Right cardiac atrium (tissue), 5 donors: ENCODE measurements at regions not wholly inside any gene's neighbourhood (a gene's known extent, or its start where the extent isn't known, plus 50 kb on each side); places are given as distances from the start of the nearest gene placed in this dataset.

Experiments used
- ATAC-seq, 2 donors: fragments of 200-7000 bp; cut with Tn5 transposase; one replicate each; pipeline versions ENCODE4 v1.8.0 to v1.9.1; 2020; ENCODE audit warnings: moderate library complexity in 2 of 2, mild to moderate bottlenecking in 1 of 2
- DNase-seq, 3 donors: peaks; one replicate each; pipeline ENCODE4 v3.0.0-alpha.2; 2020
- H3K27ac ChIP-seq: one replicate; pipeline ENCODE4 v1.5.1; 2013; ENCODE audit warnings: mild to moderate bottlenecking, low read length, control low read depth, moderate library complexity
- H3K27me3 ChIP-seq: one replicate; pipeline ENCODE4 v1.6.1; 2013; ENCODE audit not compliant: control insufficient read depth, insufficient read depth
- H3K4me1 ChIP-seq: one replicate; pipeline ENCODE4 v1.6.1; 2013; ENCODE audit warnings: low read length; ENCODE audit not compliant: control insufficient read depth, insufficient read depth
- H3K4me3 ChIP-seq: one replicate; pipeline ENCODE4 v1.5.1; 2013; ENCODE audit warnings: low read length, control low read depth
- H3K9me3 ChIP-seq: one replicate; pipeline ENCODE4 v1.6.1; 2013; ENCODE audit warnings: low read length; ENCODE audit not compliant: control insufficient read depth
- whole genome bisulfite sequencing: extraction: QIAGEN DNeasy Blood & Tissue Kit; methylation state at CpG from one replicate; pipeline ENCODE4 v1.1.7; 2013; 5-methylcytosine and 5-hydroxymethylcytosine counted together
- intact Hi-C, 4 donors: fragments of 100-400 bp; cut with DNase I; formaldehyde crosslinking; loops; one replicate each; pipeline versions ENCODE4 v1.11.0 to v1.14.0; 2022 to 2023
- donor health status: healthy with polysubstance abuse.
- donor health status: DM: no; HTN: yes; CAD: no.
- donor health status: DM: no; HTN: no; CAD: no.
- donor health status: DM: no; HTN: yes; CAD: no; lungs with severe emphysema.
- donor health status: DM: yes; HTN: yes; CAD: no.

DNA sequence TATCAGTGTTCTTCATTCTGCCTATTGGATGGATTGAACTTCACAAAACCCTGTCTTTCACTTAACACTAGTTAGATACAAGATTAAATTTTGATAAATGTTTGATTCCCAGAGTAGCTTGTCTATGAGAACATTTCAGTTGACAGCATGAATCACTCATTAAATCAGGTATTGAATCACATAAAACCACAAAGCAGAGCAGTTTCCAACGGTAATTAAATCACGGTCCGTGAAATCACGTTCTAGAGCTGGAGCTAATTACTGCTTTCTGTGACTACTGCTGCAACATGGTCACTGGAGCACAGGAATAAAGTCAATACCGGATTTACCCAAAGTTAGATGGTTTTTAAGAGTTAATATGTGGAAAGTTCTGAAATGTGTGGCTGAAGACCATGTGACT lies 257.8 kb upstream of the PCDH15 start:
- Histone ChIP-seq H3K4me3 (no peak overlapping the region), H3K27me3 (no peaks in the 10 kb centered on the region), H3K9me3 (no peaks in the 10 kb centered on the region), H3K27ac (no peak overlapping the region), H3K4me1 (no peaks in the 10 kb centered on the region)
- intact Hi-C loops: no loop called here
- no peak for ATAC-seq
- WGBS: 84% methylated on average over 5 of the region's 5 CpGs
- DNase-seq: no peak

DNA sequence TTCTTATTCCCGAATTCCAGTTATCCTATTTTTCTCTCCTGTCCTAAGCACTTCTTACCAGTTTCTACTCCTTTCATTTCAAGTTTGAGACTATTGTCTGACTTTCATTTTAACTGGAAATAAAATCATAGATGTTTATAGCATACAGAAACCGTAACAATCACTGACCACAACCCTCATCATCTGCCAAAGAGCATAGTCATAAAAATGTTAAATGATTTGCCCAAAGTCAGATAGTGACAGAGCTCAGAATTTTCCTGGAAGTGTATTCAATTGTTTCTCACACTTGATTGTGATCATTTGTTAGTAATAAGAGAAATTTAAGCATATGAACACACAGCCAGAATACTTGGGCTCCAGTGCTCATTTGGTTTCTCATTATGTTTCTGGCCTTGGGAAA lies 250.5 kb upstream of the PCDH15 start:
- Histone ChIP-seq H3K9me3 (no peaks in the 10 kb centered on the region), H3K27ac (no peak overlapping the region), H3K4me3 (no peak overlapping the region), H3K27me3 (no peaks in the 10 kb centered on the region), H3K4me1 (no peaks in the 10 kb centered on the region)
- 79% methylated on average over 2 of the region's 2 CpGs for WGBS
- intact Hi-C loops: no loop called here
- no peak for DNase-seq
- ATAC-seq: no peak

DNA sequence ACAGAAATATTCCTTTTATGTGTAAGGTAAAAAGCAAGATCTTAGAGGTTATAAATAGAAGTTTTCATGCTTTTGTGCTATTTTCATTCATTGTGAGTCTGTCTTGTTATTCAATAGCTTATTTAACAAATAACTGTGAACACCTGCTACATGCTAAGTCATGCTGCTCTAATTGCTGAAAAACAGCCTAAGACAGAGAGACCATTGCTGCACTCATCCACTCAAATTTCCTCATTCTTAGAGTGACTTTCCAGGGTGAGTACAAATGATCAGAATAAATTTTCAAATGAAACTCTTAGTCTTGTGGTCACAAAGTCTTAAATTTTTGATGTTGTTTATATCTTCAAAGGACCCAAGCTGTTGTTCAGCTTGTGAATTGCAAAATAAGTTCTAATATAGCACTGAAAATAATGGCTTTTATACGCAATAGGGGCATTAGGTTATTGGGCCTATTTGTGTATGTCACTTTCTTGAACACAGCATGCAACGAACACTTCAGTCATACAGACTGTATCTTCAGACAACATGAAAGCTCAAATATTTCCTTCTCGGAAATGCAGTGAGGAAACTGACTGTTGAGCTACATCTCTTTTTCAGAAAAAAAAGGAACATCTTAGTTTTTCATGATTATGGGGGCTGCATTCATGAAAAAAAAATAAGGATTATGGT lies 247.9 kb upstream of the PCDH15 start:
- Histone ChIP-seq H3K4me1 (no peaks in the 10 kb centered on the region), H3K27ac (no peak overlapping the region), H3K27me3 (no peaks in the 10 kb centered on the region), H3K4me3 (no peak overlapping the region), H3K9me3 (no peaks in the 10 kb centered on the region)
- 64% methylated on average over 3 of the region's 3 CpGs for WGBS
- intact Hi-C loops: no loop called here
- ATAC-seq: no peak
- DNase-seq: no peak

DNA sequence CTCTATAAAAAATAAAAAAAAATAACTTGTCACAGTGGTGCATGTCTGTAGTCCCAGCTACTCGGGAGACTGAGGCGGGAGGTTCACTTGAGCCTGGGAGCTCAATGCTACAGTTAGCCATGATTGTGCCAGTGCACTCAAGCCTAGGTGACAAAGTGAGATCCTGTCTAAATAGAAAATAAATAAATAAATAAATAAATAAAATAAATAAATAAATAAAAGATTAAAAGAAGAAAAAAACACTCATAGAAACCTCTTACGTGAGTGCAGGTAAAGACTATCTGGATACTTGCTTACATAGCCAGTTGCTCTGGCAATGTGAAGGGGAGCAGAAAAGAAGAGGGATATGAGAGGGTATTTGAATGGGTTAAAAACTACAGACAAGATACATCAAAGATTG lies 242.5 kb upstream of the PCDH15 start:
- H3K4me1 ChIP-seq: no peaks in the 10 kb centered on the region
- DNase-seq (no peak), ATAC-seq (no peak)
- no peaks in the 10 kb centered on the region for H3K27me3 ChIP-seq
- no peak overlapping the region for H3K4me3 ChIP-seq
- intact Hi-C loops: no loop called here
- no peaks in the 10 kb centered on the region for H3K9me3 ChIP-seq
- no peak overlapping the region for H3K27ac ChIP-seq
- 89% methylated on average over 3 of the region's 3 CpGs for WGBS

DNA sequence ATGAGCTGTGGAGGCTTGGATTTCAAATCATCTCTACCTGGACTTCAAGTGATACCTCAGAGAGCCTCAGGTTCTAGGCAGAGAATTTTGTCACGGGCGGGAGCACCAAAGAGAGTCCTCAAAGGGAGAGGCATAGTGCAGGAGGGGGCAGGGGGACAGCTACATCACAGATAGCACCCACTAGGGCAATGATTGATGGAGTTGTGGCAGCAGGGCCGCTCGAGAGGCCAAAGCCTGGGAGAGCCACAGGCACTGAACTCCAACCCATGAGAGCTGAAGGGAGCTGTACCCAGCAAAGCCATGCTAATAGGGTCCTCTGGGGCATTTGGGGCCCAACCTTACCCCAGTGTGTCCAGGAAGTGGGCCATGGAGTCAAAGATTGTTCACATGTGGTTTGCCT lies 232.0 kb upstream of the PCDH15 start:
- DNase-seq (peak in 1 of 3 donors; percentile 18), ATAC-seq (no peak)
- no peak overlapping the region for H3K27ac ChIP-seq
- intact Hi-C loops: no loop called here
- no peaks in the 10 kb centered on the region for H3K27me3 ChIP-seq
- H3K4me3 ChIP-seq: no peak overlapping the region
- H3K4me1 ChIP-seq: no peaks in the 10 kb centered on the region
- WGBS: 90% methylated on average over 4 of the region's 4 CpGs
- no peaks in the 10 kb centered on the region for H3K9me3 ChIP-seq

DNA sequence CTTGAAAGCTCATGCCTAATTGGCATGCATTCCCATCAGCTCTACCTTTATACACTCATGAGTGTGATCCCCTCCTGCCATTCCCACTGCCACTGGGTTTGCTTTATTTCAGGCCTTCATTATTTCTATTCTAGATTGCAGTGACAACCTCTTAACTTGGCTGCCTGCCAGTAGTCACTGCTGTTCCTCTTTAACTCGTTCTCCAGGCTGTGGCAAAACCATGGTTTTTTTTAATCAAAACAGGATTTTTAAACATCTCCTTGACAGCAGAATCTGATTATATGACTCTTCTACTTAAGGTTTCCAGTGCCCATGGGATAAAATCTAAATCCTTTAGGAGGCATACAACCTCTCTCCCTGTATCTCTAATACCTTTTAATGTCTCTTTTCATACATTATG lies 223.7 kb upstream of the PCDH15 start:
- Histone ChIP-seq H3K4me3 (no peak overlapping the region), H3K9me3 (no peaks in the 10 kb centered on the region), H3K27ac (no peak overlapping the region), H3K4me1 (no peaks in the 10 kb centered on the region), H3K27me3 (no peaks in the 10 kb centered on the region)
- intact Hi-C loops: no loop called here
- DNase-seq (peak in 1 of 3 donors; percentile 24), ATAC-seq (no peak)
- WGBS: 0% methylated on average over 1 of the region's 1 CpG

DNA sequence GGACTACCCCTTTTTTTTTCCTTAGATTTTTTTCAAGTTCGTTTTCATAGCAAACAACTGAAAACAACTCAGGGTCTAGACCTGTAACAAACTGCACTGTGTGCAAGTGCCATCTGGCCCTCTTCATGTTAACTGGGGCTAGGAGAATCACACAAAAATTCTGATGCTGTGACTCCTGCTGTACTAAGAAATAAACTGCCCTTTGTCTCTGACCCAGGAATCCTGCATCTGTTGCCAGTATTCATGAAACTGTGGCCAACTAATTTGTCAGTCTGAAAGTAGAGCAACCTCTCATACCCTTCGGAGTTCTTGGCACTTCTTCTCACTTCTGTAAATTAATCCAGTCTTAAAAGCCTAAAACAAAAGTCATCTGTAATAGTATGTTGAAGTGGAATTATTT lies 218.4 kb upstream of the PCDH15 start:
- WGBS: 33% methylated on average over 2 of the region's 2 CpGs
- no peak for ATAC-seq
- intact Hi-C loops: no loop called here

DNA sequence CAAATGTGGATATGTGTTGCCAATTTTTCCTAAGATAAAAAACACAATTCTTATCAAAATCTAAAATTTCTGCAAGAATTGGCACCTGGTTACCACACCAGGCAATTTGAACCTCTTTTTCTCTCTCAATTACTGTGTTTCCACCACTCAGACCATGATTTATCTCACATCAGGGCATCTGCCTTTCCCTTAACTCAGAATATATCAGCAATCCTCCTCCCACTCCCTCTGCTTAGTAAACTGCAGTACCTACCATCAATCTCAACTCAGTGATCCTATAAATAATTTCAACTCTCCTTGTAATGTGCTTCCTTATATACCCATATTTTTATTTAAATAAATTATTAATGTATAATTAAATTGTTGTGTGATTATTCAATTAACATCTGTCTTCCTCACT lies 212.3 kb upstream of the PCDH15 start:
- Histone ChIP-seq H3K4me3 (no peak overlapping the region), H3K9me3 (no peaks in the 10 kb centered on the region), H3K4me1 (no peaks in the 10 kb centered on the region), H3K27me3 (no peaks in the 10 kb centered on the region), H3K27ac (no peak overlapping the region)
- ATAC-seq: no peak
- intact Hi-C loops: no loop called here
- DNase-seq: no peak

More for the DNA sequence above, 218.4 kb upstream of the PCDH15 start:
- H3K9me3 ChIP-seq: no peaks in the 10 kb centered on the region
- H3K4me1 ChIP-seq: peaks cover 2% of the 10 kb centered on the region
- H3K27ac ChIP-seq: no peak overlapping the region
- H3K4me3 ChIP-seq: no peak overlapping the region
- no peak for DNase-seq
- no peaks in the 10 kb centered on the region for H3K27me3 ChIP-seq

DNA sequence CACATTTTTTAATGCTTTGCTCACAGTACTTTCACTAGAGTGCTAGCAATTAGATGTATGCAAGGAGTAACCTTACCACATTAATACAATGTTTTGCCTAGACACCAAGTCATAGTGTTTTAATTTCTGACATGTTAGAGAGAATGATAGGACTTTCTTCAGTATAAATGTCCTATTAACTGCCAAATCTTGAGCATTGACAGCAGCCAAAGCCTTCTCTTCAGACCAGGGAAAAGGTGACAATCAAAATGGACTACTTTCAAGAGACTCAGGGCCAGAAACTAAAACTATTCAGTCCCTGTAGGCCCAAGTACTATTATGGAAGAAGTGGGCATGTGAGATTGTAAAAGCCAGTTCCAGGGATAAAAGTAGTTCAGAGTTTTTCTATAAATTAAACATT lies 201.4 kb upstream of the PCDH15 start:
- Histone ChIP-seq H3K4me3 (no peak overlapping the region), H3K4me1 (no peaks in the 10 kb centered on the region), H3K27me3 (no peaks in the 10 kb centered on the region), H3K27ac (no peak overlapping the region), H3K9me3 (no peaks in the 10 kb centered on the region)
- intact Hi-C loops: no loop called here
- ATAC-seq (no peak), DNase-seq (no peak)

DNA sequence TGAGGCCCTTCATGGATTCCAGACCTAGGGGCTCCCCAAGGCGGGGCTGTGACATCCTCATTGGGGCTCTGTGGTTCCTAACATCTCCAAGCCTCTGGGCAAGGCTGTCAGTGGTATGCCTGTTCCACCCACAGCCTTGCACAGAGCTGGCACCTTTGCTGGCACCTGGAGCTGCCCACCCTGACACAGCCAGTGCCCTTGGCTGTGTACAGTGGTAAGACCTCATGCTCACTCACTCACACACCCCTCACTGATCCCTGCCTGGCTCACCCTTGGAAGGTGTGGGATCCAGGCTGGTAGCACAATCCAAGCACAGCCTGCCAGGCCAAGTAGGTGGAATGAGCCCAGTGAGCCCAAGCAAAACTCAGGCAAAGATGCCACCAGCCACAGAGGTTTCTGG lies 200.4 kb upstream of the PCDH15 start:
- Histone ChIP-seq H3K4me1 (no peaks in the 10 kb centered on the region), H3K27me3 (no peaks in the 10 kb centered on the region), H3K27ac (no peak overlapping the region), H3K4me3 (no peak overlapping the region), H3K9me3 (no peaks in the 10 kb centered on the region)
- DNase-seq: peak in 1 of 3 donors; percentile 7
- ATAC-seq: no peak
- intact Hi-C loops: no loop called here
- WGBS: 80% methylated on average over 1 of the region's 1 CpG

DNA sequence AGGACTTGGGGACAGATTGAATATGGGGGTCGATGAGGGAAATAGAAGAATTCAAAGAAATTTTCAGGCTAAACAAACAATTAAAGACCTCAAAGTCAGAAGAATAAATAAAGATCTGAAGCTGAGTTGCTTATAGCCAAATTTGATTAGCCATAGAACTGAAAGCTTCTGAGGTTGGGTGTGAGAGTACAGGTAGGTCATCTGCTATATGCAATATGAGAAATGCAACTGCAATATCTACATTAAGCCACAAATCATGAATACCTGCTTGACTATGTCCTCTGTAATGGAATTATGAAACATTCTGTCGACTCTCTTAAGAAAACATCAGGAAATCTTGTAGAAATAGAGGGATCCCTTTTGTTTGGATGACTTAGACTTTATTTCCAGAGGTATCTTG lies 192.1 kb upstream of the PCDH15 start:
- DNase-seq: no peak
- H3K27me3 ChIP-seq: no peaks in the 10 kb centered on the region
- H3K27ac ChIP-seq: no peak overlapping the region
- no peak for ATAC-seq
- intact Hi-C loops: no loop called here
- H3K9me3 ChIP-seq: no peaks in the 10 kb centered on the region
- H3K4me3 ChIP-seq: no peak overlapping the region
- no peaks in the 10 kb centered on the region for H3K4me1 ChIP-seq
- 71% methylated on average over 2 of the region's 2 CpGs for WGBS

DNA sequence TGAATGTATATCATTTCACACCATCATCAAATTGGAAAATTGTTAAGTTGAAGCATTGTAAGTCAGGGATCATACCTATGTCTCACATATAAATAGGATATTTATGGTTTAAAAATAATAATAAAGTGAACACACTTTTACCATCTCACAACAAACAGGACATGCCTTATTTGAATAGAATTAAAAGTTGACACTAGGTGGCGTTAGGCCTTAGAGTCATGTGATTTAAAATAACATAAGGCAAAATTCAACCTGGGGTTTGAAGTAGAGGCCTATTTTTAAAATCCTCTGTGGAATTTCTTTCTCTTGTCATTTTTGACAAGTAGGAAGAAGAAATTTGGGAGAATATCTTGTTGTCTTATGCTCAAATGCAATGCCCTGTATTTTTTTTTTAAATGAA lies 184.7 kb upstream of the PCDH15 start:
- 25% methylated on average over 1 of the region's 1 CpG for WGBS
- intact Hi-C loops: no loop called here
- Histone ChIP-seq H3K4me3 (no peak overlapping the region), H3K27ac (no peak overlapping the region), H3K4me1 (no peaks in the 10 kb centered on the region), H3K9me3 (no peaks in the 10 kb centered on the region), H3K27me3 (no peaks in the 10 kb centered on the region)
- DNase-seq: no peak
- ATAC-seq: no peak
